ENCODE measurements at regions not wholly inside any gene's neighbourhood (a gene's known extent, or its start where the extent isn't known, plus 50 kb on each side); places are given as distances from the start of the nearest gene placed in this dataset.

GRCh38 chr3:25153561-25153960, 274.5 kb upstream of the RARB start:
- TF ChIP-seq CTCF (IDR thresholded peaks at IDR 0.05; ENCODE audit: extremely low read depth, low read depth, low read length) = no peak
- Histone ChIP-seq H3K27ac (ENCODE audit: low read depth, low read length) (no peak overlapping the region), H3K4me1 (ENCODE audit: insufficient read depth, low read length) (peaks cover 6% of the 10 kb centered on the region)

GRCh38 chr3:25155652-25156471, 272.2 kb upstream of the RARB start:
- no peak overlapping the region for H2AFZ ChIP-seq (ENCODE audit: low read length)
- no peak for TF ChIP-seq CTCF (IDR thresholded peaks at IDR 0.05; ENCODE audit: extremely low read depth, low read depth, low read length)
- peak overlapping the region; percentile 17 for H3K4me2 ChIP-seq (ENCODE audit: insufficient read depth, low read length)
- H4K20me1 ChIP-seq (ENCODE audit: insufficient read depth, low read length) = no peaks in the 10 kb centered on the region
- H3K36me3 ChIP-seq (ENCODE audit: insufficient read depth, low read length) = no peaks in the 10 kb centered on the region
- no peak overlapping the region for H3K4me3 ChIP-seq (ENCODE audit: insufficient read depth, low read length)
- H3K27ac ChIP-seq (ENCODE audit: low read depth, low read length) = no peak overlapping the region
- H3K27me3 ChIP-seq (ENCODE audit: insufficient read depth, low read length) = no peaks in the 10 kb centered on the region
- DNase-seq (ENCODE audit: insufficient read length, low spot score, missing footprints) = no peak
- no peaks in the 10 kb centered on the region for H3K9me3 ChIP-seq (ENCODE audit: low read depth, low read length)
- H3K4me1 ChIP-seq (ENCODE audit: insufficient read depth, low read length) = peaks cover 6% of the 10 kb centered on the region
- H3K79me2 ChIP-seq (ENCODE audit: insufficient read depth, low read length) = no peaks in the 10 kb centered on the region

More at GRCh38 chr3:25153561-25153960, 274.5 kb upstream of the RARB start:
- DNase-seq (ENCODE audit: insufficient read length, low spot score, missing footprints) = no peak
- no peaks in the 10 kb centered on the region for H3K27me3 ChIP-seq (ENCODE audit: insufficient read depth, low read length)
- H3K36me3 ChIP-seq (ENCODE audit: insufficient read depth, low read length) = no peaks in the 10 kb centered on the region
- no peak overlapping the region for H2AFZ ChIP-seq (ENCODE audit: low read length)
- H3K9me3 ChIP-seq (ENCODE audit: low read depth, low read length) = no peaks in the 10 kb centered on the region
- no peaks in the 10 kb centered on the region for H3K79me2 ChIP-seq (ENCODE audit: insufficient read depth, low read length)
- no peak overlapping the region for H3K4me2 ChIP-seq (ENCODE audit: insufficient read depth, low read length)
- no peak overlapping the region for H3K4me3 ChIP-seq (ENCODE audit: insufficient read depth, low read length)
- no peaks in the 10 kb centered on the region for H4K20me1 ChIP-seq (ENCODE audit: insufficient read depth, low read length)

GRCh38 chr3:25156626-25157025, 271.4 kb upstream of the RARB start:
- no peaks in the 10 kb centered on the region for H3K9me3 ChIP-seq (ENCODE audit: low read depth, low read length)
- H3K27me3 ChIP-seq (ENCODE audit: insufficient read depth, low read length) = no peaks in the 10 kb centered on the region
- H3K79me2 ChIP-seq (ENCODE audit: insufficient read depth, low read length) = no peaks in the 10 kb centered on the region
- no peak overlapping the region for H2AFZ ChIP-seq (ENCODE audit: low read length)
- H3K4me2 ChIP-seq (ENCODE audit: insufficient read depth, low read length) = peak overlapping the region; percentile 17
- no peak for TF ChIP-seq CTCF (IDR thresholded peaks at IDR 0.05; ENCODE audit: extremely low read depth, low read depth, low read length)
- H4K20me1 ChIP-seq (ENCODE audit: insufficient read depth, low read length) = no peaks in the 10 kb centered on the region
- peak; percentile 67 for DNase-seq (ENCODE audit: insufficient read length, low spot score, missing footprints)
- H3K4me1 ChIP-seq (ENCODE audit: insufficient read depth, low read length) = peaks cover 6% of the 10 kb centered on the region
- H3K4me3 ChIP-seq (ENCODE audit: insufficient read depth, low read length) = no peak overlapping the region
- no peaks in the 10 kb centered on the region for H3K36me3 ChIP-seq (ENCODE audit: insufficient read depth, low read length)
- H3K27ac ChIP-seq (ENCODE audit: low read depth, low read length) = no peak overlapping the region

GRCh38 chr3:25165306-25165705, 262.8 kb upstream of the RARB start:
- Histone ChIP-seq H2AFZ (ENCODE audit: low read length) (no peak overlapping the region), H3K4me1 (ENCODE audit: insufficient read depth, low read length) (no peaks in the 10 kb centered on the region), H3K27ac (ENCODE audit: low read depth, low read length) (no peak overlapping the region), H3K4me3 (ENCODE audit: insufficient read depth, low read length) (no peak overlapping the region), H4K20me1 (ENCODE audit: insufficient read depth, low read length) (no peaks in the 10 kb centered on the region), H3K27me3 (ENCODE audit: insufficient read depth, low read length) (no peaks in the 10 kb centered on the region), H3K4me2 (ENCODE audit: insufficient read depth, low read length) (no peak overlapping the region), H3K36me3 (ENCODE audit: insufficient read depth, low read length) (no peaks in the 10 kb centered on the region), H3K9me3 (ENCODE audit: low read depth, low read length) (no peaks in the 10 kb centered on the region), H3K79me2 (ENCODE audit: insufficient read depth, low read length) (no peaks in the 10 kb centered on the region)
- TF ChIP-seq CTCF (IDR thresholded peaks at IDR 0.05; ENCODE audit: extremely low read depth, low read depth, low read length) = no peak
- no peak for DNase-seq (ENCODE audit: insufficient read length, low spot score, missing footprints)
